Skeletal muscle tissue (tissue), 3 donors: ENCODE measurements at regions not wholly inside any gene's neighbourhood (a gene's known extent, or its start where the extent isn't known, plus 50 kb on each side); places are given as distances from the start of the nearest gene placed in this dataset.
"Not testable (repeated sequence)": the region's sequence is repeated elsewhere in the genome, so short reads cannot be mapped to it uniquely, and the experiment has no call there.

Source experiments
- H3K27ac ChIP-seq: one replicate; pipeline ENCODE4 v1.7.0; 2013; ENCODE audit warnings: mild to moderate bottlenecking, low read depth, low read length, inconsistent platforms
- H3K27me3 ChIP-seq, 3 donors: one replicate each; pipeline ENCODE4 v1.7.0; 2013; ENCODE audit warnings: low read length in 3 of 3; ENCODE audit not compliant: control insufficient read depth in 3 of 3, insufficient read depth in 3 of 3
- H3K36me3 ChIP-seq, 3 donors: one replicate each; pipeline ENCODE4 v1.7.0; 2013; ENCODE audit warnings: low read length in 3 of 3; ENCODE audit not compliant: control insufficient read depth in 3 of 3, insufficient read depth in 3 of 3
- H3K4me1 ChIP-seq, 3 donors: one replicate each; pipeline ENCODE4 v1.7.0; 2013; ENCODE audit warnings: low read length in 3 of 3, mild to moderate bottlenecking in 3 of 3; ENCODE audit not compliant: control insufficient read depth in 3 of 3, insufficient read depth in 3 of 3
- H3K4me3 ChIP-seq, 3 donors: one replicate each; pipeline ENCODE4 v1.7.0; 2013; ENCODE audit warnings: low read length in 3 of 3
- H3K9ac ChIP-seq, 3 donors: one replicate each; pipeline ENCODE4 v1.7.0; 2013; ENCODE audit warnings: low read length in 3 of 3, mild to moderate bottlenecking in 3 of 3, moderate library complexity in 2 of 3, low read depth in 1 of 3
- H3K9me3 ChIP-seq, 3 donors: one replicate each; pipeline ENCODE4 v1.7.0; 2013; ENCODE audit warnings: low read length in 3 of 3; ENCODE audit not compliant: control insufficient read depth in 3 of 3
- donor health status: Osteomylitis.

DNA sequence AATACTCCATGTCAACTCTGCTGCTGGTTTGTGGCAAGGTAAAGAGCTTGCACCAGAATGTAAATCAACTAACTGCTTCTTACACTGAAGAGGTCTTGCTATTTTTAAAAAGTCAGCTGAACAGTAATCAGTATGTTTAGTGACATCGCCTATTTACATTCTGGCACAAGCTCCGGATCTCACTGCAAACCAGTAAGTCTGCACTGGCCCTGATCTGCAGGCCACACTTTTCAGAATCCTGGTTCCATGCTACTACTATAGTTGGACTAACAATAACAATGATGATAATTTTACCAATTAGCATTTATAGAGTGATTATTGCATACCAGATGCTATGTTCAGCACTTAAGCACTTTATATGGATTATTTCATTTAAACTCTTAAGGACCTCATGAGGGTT, 4792.9 kb upstream of the OR11H1 start:
- H3K9ac ChIP-seq, H3K9me3 ChIP-seq, H3K36me3 ChIP-seq, H3K27ac ChIP-seq, H3K4me3 ChIP-seq, H3K27me3 ChIP-seq, H3K4me1 ChIP-seq: not testable (repeated sequence)

DNA sequence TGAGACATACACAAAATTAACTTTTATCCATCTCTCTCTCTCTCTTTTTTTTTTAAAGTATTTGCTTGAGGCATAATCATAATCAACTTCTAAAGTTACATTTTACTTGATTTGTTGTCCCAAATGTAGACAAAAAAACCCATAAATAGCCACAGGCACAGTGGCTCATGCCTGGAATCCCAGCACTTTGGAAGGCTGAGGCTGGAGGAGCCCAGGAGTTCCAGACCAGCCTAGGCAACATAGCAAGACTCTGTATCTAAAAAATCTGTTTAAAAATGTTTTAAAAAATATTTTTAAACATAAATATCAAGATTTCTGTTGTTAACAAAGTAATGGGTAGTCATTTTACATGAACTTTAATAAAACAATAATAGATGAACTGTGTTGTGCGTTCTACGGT, 4791.1 kb upstream of the OR11H1 start:
- not testable (repeated sequence) for H3K4me3 ChIP-seq, H3K9ac ChIP-seq, H3K27ac ChIP-seq, H3K9me3 ChIP-seq, H3K4me1 ChIP-seq, H3K36me3 ChIP-seq, H3K27me3 ChIP-seq

DNA sequence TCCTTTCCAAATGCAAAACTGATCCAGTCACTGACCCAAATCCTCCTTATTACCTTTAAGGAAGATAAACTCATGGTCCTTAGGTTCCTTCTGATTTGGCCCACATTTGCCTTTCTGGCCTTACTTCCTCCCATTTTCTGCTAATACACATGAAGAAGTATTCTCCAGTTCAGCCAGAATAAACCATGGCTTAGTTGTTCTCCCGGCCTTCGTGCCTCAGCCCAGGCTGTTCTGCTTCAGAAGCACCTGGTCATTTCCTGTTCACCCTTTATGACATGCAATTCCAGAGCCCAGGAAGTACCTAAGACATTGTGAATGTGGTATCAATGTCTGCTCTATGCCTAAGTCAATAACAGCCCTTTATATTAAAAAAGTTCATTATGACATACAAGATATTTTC, 4790.1 kb upstream of the OR11H1 start:
- not testable (repeated sequence) for H3K4me3 ChIP-seq, H3K9me3 ChIP-seq, H3K27ac ChIP-seq, H3K36me3 ChIP-seq, H3K4me1 ChIP-seq, H3K9ac ChIP-seq, H3K27me3 ChIP-seq

DNA sequence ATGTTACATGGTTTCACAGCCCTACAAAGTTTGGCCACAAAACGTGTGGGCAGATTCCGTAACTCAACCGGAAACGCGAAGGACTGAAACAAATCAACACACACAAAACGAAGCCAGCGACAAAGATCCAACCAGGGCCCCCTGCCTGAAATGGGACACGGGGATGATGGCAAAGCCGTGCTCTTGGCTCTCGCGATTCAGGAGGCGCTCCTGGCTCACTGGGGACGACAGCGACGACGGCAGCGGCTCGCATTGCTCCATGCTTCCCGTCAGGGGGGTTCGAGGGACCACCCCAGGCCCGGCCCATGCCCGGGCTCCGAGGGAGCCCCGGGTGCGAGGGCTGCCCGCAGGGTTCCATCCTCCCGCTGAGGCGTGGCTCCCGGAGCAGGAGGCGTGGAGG, 4786.8 kb upstream of the OR11H1 start:
- no peaks in the 10 kb centered on the region for H3K36me3 ChIP-seq
- no peaks in the 10 kb centered on the region for H3K27me3 ChIP-seq
- H3K9ac ChIP-seq = no peak overlapping the region
- peaks cover 0 to 3% (median 1%) of the 10 kb centered on the region in 3 donors for H3K9me3 ChIP-seq
- H3K4me3 ChIP-seq = no peak overlapping the region
- no peak overlapping the region for H3K27ac ChIP-seq
- H3K4me1 ChIP-seq = no peaks in the 10 kb centered on the region

DNA sequence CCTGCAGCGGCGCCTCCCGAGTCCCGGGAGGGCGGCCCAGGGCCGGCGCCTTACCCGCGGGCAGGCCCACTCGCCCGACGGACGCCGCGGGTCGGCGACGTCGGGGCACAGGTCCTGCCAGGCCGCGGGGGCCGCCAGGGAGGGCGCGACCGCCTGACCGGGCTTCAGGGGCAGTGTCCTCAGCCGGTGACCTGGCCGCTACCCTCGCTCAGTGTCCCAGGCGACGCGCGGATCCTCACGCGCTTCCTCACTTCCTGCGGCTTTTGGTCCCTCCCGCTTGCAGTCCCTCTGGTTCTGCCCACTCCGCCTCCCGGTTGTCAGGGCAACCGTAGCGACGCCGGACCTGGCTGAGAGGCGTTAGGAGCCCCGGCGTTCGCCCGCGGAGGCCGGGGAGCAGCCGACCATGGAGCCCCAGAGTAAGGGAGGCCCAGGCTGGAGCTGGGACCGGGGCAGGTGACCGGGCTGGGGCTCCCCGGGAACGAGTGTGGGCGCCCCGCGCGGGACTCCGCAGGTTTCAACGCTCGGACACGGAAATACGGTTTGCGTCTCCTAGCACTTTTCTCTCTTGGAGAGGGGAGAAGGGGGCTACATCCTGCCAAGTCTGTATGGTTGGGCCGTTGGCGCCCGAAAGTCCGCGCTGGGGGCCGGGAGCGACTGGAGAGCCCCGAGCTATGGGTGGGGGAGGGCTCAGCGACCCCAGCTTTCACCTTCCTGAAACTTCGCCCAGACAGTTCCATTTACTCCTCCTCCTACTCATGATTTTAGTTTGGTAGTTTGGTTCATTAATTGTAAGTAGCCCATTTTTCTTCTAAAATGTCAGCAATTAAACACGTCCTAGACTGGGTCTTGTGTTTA, 4786.0 kb upstream of the OR11H1 start:
- H3K36me3 ChIP-seq, H3K9me3 ChIP-seq, H3K4me1 ChIP-seq, H3K27ac ChIP-seq, H3K9ac ChIP-seq, H3K27me3 ChIP-seq, H3K4me3 ChIP-seq: not testable (repeated sequence)

DNA sequence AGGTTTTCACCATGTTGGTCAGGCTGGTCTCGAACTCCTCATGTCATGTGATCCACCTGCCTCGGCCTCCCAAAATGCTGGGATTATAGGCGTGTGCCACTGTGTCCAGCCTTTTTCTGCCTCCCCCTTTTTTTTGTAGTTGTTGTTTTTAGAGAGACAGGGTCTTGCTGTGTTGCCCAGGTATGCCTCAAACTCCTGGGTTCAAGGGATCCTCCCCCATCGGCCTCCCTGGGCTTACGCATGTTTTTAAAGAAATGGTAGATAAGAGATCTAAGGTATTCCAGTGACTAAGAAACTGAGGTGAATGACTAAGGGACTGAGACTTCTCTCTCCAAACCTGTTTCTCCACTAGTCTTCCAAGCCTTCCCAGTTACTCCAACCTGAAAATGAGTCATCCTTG, 4781.6 kb upstream of the OR11H1 start:
- not testable (repeated sequence) for H3K9ac ChIP-seq, H3K9me3 ChIP-seq, H3K36me3 ChIP-seq, H3K4me1 ChIP-seq, H3K27me3 ChIP-seq, H3K4me3 ChIP-seq, H3K27ac ChIP-seq

DNA sequence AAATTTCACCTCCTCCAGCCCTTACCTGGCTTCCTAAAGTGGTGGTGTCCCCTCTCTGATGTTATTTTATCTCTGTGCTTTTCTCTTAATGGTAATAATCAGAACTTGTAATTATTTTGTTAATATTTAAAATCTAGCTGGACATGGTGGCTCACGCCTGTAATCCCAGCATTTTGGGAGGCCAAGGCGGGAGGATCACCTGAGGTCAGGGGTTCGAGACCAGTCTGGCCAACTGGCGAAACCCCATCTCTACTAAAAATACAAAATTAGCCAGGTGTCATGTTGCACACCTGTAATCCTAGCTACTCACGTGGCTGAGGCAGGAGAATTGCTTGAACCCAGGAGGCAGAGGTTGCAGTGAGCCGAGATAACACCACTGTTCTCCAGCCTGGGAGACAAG, 4780.8 kb upstream of the OR11H1 start:
- H3K9me3 ChIP-seq, H3K36me3 ChIP-seq, H3K4me1 ChIP-seq, H3K4me3 ChIP-seq, H3K27me3 ChIP-seq, H3K27ac ChIP-seq, H3K9ac ChIP-seq: not testable (repeated sequence)

DNA sequence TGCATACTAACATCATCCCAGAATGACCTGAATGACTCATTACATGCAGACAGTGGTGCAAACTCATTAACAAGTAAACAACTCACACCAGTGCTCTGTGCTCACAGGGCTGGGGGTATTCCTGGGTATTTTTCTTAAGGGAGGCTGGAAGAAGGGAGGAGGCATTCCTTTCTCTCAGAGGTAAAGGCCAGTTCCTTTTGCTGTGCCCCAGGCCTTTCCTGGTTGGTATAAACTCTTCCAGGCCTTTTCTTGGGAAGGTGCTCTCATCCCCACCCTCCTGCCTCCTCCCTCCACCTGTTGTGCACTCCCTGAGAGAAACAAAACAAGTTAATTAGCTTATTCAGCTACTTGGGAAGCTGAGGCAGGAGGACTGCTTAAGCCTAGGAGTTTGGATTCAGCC, 4779.2 kb upstream of the OR11H1 start:
- not testable (repeated sequence) for H3K9me3 ChIP-seq, H3K27ac ChIP-seq, H3K27me3 ChIP-seq, H3K9ac ChIP-seq, H3K4me1 ChIP-seq, H3K4me3 ChIP-seq, H3K36me3 ChIP-seq

DNA sequence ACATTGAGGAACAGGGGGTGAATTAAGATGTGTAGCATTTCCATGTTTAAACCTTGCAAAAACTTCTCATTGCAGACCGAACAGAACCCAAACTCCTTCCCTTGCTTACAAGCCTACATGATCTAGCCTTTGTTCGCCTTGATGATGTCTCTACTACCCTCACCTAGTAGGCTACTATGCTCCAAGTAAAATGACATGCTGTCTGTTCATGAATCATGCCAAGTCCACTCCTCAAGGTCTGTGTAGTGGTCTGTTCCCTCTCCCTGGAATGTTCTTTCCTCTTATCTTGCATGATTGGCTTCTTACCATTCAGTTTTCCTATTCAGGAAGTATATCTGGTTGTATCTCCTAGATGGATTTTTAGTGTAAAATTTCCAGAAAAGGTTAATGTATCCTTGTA, 4778.6 kb upstream of the OR11H1 start:
- not testable (repeated sequence) for H3K9ac ChIP-seq, H3K9me3 ChIP-seq, H3K4me1 ChIP-seq, H3K27ac ChIP-seq, H3K36me3 ChIP-seq, H3K27me3 ChIP-seq, H3K4me3 ChIP-seq

DNA sequence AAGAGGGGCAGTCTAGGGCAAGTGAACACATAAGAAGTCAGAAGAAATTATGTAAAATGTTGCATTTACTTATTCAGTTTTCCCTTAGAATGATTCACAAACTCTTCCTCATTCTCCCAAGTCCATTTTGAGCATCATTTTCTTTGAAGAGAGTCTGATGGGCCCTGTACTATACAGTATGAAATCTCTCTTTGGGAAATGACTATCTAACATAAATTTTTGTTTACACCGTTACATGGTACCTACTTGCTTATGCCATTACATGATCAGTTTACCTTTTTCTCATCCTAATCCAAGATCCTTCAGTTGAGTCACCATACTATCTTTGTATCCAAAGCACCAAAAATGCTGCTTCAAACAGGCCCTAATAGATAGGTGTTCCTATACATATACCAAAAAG, 4774.4 kb upstream of the OR11H1 start:
- H3K9me3 ChIP-seq, H3K4me3 ChIP-seq, H3K4me1 ChIP-seq, H3K9ac ChIP-seq, H3K27me3 ChIP-seq, H3K36me3 ChIP-seq, H3K27ac ChIP-seq: not testable (repeated sequence)

DNA sequence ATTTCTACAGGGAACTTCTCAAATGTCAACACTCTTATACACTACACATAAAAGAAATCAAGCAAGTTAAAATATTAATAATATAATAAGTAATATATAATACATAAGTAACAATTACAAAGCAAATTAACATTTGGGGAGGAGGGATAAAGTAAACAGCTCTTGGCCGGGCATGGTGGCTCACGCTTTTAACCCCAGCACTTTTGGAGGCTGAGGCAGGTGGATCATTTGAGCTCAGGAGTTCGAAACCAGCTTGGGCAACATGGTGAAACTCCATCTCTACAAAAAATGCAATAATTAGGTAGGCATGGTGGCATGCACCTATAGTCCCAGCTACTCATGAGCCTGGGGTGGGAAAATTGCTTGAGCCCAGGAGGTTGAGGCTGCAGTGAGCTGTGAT, 4772.6 kb upstream of the OR11H1 start:
- not testable (repeated sequence) for H3K9me3 ChIP-seq, H3K27me3 ChIP-seq, H3K36me3 ChIP-seq, H3K27ac ChIP-seq, H3K4me1 ChIP-seq, H3K9ac ChIP-seq, H3K4me3 ChIP-seq
